GM12892 (cell line): ENCODE measurements at regions not wholly inside any gene's neighbourhood (a gene's known extent, or its start where the extent isn't known, plus 50 kb on each side); places are given as distances from the start of the nearest gene placed in this dataset.

Source experiments
- POLR2A ChIP-seq: IDR thresholded peaks from 2 replicates; pipeline ENCODE4 v1.6.1; 2011; ENCODE audit warnings: low read depth, low read length, control low read depth
- POLR2AphosphoS5 ChIP-seq: IDR thresholded peaks from 2 replicates; pipeline ENCODE4 v1.6.1; 2011; ENCODE audit warnings: low read depth, low read length, control low read depth
- TAF1 ChIP-seq: IDR thresholded peaks from 2 replicates; pipeline ENCODE4 v1.6.1; 2011; ENCODE audit warnings: low read depth, mild to moderate bottlenecking, control low read depth, low read length, borderline replicate concordance

DNA sequence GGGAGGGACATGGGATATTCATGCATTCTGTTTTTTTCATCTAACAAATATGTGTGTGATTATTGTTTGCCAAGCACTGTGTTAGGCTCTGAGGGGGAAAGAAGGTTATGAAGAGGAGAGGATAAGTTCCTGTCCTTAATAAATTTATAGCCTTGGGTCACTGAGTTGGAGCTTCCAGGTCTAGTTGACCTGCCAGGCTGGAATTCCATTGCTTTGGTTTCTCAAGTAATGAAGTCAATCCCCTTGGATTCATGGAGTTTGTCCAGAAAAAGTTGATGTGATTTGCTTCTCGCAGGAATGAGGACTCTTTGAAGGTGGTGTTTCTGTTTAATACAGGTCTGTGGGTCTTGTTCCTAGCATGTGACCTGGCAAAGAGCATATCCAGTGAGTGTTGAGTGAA, 156.2 kb downstream of the ADAMTS15 start:
- no peak for TF ChIP-seq POLR2A
- TF ChIP-seq TAF1: no peak
- TF ChIP-seq POLR2AphosphoS5: no peak
